ENCODE measurements at regions not wholly inside any gene's neighbourhood (a gene's known extent, or its start where the extent isn't known, plus 50 kb on each side); places are given as distances from the start of the nearest gene placed in this dataset.
"Not testable (repeated sequence)": the region's sequence is repeated elsewhere in the genome, so short reads cannot be mapped to it uniquely, and the experiment has no call there.

DNA sequence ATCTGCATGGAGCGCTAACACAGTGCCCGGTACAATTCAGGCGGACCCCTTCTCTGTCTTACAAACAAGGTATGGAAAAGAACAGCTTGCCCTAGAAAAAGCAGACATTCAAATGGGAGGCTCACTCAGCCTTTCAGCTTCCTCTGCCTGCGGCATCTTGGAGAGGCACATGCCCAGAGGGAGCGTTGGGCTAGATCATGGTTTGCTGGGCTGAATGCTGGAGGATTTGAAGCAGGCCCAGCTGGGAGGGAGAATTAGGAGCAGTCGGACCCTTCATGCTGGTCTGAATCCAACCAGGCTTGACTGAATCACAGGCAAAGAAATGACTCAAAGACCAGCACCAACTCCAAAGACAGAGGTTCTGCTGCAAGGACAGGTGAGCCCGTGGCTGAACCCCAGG, 286.7 kb upstream of the FRG1 start:
- not testable (repeated sequence) for H3K9me3 ChIP-seq (ENCODE audit: control insufficient read depth in 5 of 5, low read length in 5 of 5); H3K27me3 ChIP-seq (ENCODE audit: control insufficient read depth in 5 of 5, insufficient read depth in 4 of 5, low read length in 5 of 5); H3K36me3 ChIP-seq (ENCODE audit: control insufficient read depth in 5 of 5, insufficient read depth in 5 of 5, low read length in 5 of 5); H3K27ac ChIP-seq (ENCODE audit: low read depth, low read length); H3K9ac ChIP-seq (ENCODE audit: low read length in 5 of 5); H3K4me3 ChIP-seq (ENCODE audit: low read depth in 1 of 5, low read length in 5 of 5)
- H3K4me1 ChIP-seq (ENCODE audit: control insufficient read depth in 5 of 5, insufficient read depth in 5 of 5, low read length in 5 of 5) = peaks cover 0 to 13% (median 7%) of the 10 kb centered on the region in 5 donors

- not testable (repeated sequence) for H3K4me3 ChIP-seq (ENCODE audit: low read depth in 1 of 5, low read length in 5 of 5); H3K9ac ChIP-seq (ENCODE audit: low read length in 5 of 5); H3K9me3 ChIP-seq (ENCODE audit: control insufficient read depth in 5 of 5, low read length in 5 of 5); H3K27ac ChIP-seq (ENCODE audit: low read depth, low read length); H3K36me3 ChIP-seq (ENCODE audit: control insufficient read depth in 5 of 5, insufficient read depth in 5 of 5, low read length in 5 of 5); H3K27me3 ChIP-seq (ENCODE audit: control insufficient read depth in 5 of 5, insufficient read depth in 4 of 5, low read length in 5 of 5)
- H3K4me1 ChIP-seq (ENCODE audit: control insufficient read depth in 5 of 5, insufficient read depth in 5 of 5, low read length in 5 of 5) = peaks cover 0 to 15% (median 7%) of the 10 kb centered on the region in 5 donors
These were observed 286.3 kb upstream of the FRG1 start for GRCh38 chr4:189654396-189654795.

DNA sequence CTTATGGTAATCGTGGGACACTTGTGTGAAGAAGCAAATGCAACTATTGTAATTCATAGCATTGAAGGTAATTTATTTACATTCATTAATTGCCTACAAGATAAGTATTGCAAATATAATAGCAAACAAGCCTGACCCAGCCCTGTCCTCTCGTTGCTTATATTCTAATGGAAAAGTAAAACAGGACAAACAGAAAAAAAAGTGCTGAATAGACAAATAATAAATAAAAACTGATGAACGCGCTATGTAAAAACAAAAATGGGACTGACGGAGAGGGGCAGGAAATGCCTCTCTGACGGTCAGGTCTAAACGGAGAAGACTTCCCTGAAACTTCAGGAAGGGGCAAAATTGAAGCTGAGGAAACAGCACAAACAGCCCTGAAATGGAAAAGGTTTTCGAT, 284.9 kb upstream of the FRG1 start:
- H3K9ac ChIP-seq (ENCODE audit: low read length in 5 of 5); H3K9me3 ChIP-seq (ENCODE audit: control insufficient read depth in 5 of 5, low read length in 5 of 5); H3K27ac ChIP-seq (ENCODE audit: low read depth, low read length); H3K36me3 ChIP-seq (ENCODE audit: control insufficient read depth in 5 of 5, insufficient read depth in 5 of 5, low read length in 5 of 5); H3K4me3 ChIP-seq (ENCODE audit: low read depth in 1 of 5, low read length in 5 of 5); H3K27me3 ChIP-seq (ENCODE audit: control insufficient read depth in 5 of 5, insufficient read depth in 4 of 5, low read length in 5 of 5): not testable (repeated sequence)
- H3K4me1 ChIP-seq (ENCODE audit: control insufficient read depth in 5 of 5, insufficient read depth in 5 of 5, low read length in 5 of 5) = peaks cover 0 to 15% (median 7%) of the 10 kb centered on the region in 5 donors

DNA sequence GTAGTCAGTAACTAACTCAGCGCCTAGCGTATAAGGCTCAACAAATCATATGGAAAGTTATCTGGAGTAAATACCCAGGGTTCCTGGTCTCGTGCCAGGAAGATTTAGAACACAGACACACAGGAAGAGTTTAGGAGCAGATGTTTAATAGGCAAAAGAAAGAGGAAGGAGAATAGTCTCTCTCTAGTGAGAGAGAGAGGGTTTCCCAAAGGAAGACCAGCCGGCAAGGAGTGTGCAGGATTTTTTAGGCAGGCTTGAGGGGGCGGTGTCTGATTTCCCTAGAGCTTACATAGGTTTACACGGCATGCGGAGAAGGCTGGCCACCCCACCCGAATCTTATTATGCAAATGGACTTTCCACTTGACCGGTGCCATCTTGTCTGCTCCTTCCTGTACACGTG, 284.0 kb upstream of the FRG1 start:
- Histone ChIP-seq H3K4me3 (ENCODE audit: low read depth in 1 of 5, low read length in 5 of 5) (no peak overlapping the region), H3K9ac (ENCODE audit: low read length in 5 of 5) (no peak overlapping the region), H3K27ac (ENCODE audit: low read depth, low read length) (no peak overlapping the region), H3K27me3 (ENCODE audit: control insufficient read depth in 5 of 5, insufficient read depth in 4 of 5, low read length in 5 of 5) (no peaks in the 10 kb centered on the region), H3K9me3 (ENCODE audit: control insufficient read depth in 5 of 5, low read length in 5 of 5) (no peaks in the 10 kb centered on the region), H3K4me1 (ENCODE audit: control insufficient read depth in 5 of 5, insufficient read depth in 5 of 5, low read length in 5 of 5) (peaks cover 0 to 15% (median 7%) of the 10 kb centered on the region in 5 donors), H3K36me3 (ENCODE audit: control insufficient read depth in 5 of 5, insufficient read depth in 5 of 5, low read length in 5 of 5) (no peaks in the 10 kb centered on the region)

DNA sequence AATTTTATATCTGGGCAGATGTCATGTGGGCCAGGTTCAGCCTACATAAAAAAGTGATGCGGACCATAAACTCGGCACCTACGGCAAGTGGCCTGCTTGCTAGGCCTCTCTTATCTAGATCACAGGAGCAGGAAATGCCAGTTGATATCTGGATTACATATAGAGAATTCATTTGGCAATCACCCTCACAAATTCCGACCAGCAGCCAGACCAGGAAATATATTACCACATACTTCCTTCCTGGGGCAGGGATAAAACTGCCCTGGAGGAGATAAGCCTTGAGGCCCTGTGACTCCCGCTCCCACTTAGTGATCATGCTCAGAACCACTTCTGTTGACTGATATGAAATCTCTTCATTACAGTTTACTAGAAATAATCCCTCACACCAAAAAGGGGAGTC, 282.4 kb upstream of the FRG1 start:
- peaks cover 0 to 13% (median 7%) of the 10 kb centered on the region in 5 donors for H3K4me1 ChIP-seq (ENCODE audit: control insufficient read depth in 5 of 5, insufficient read depth in 5 of 5, low read length in 5 of 5)
- H3K27ac ChIP-seq (ENCODE audit: low read depth, low read length); H3K9ac ChIP-seq (ENCODE audit: low read length in 5 of 5); H3K27me3 ChIP-seq (ENCODE audit: control insufficient read depth in 5 of 5, insufficient read depth in 4 of 5, low read length in 5 of 5); H3K4me3 ChIP-seq (ENCODE audit: low read depth in 1 of 5, low read length in 5 of 5); H3K36me3 ChIP-seq (ENCODE audit: control insufficient read depth in 5 of 5, insufficient read depth in 5 of 5, low read length in 5 of 5); H3K9me3 ChIP-seq (ENCODE audit: control insufficient read depth in 5 of 5, low read length in 5 of 5): not testable (repeated sequence)

DNA sequence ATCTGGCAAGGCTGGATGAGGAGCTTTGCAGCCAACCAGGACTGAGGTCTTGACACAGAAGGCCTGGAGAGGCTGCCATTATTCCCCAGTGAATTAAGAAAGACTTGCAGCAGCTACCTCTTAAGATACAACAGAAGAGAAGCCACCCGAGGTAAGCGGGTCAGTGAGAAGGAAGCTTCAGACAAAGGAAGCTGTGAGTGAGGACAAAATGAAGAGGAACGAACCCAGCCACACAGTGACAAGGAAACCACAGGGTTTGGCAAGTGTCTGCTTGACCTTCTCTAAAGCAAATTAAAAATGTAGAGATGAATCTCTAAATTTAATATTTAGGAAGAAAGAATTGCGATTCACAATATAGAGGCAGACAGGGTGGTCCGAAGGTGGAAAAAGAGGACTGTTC, 281.8 kb upstream of the FRG1 start:
- H3K4me1 ChIP-seq (ENCODE audit: control insufficient read depth in 5 of 5, insufficient read depth in 5 of 5, low read length in 5 of 5) = peaks cover 0 to 13% (median 7%) of the 10 kb centered on the region in 5 donors
- H3K27ac ChIP-seq (ENCODE audit: low read depth, low read length); H3K36me3 ChIP-seq (ENCODE audit: control insufficient read depth in 5 of 5, insufficient read depth in 5 of 5, low read length in 5 of 5); H3K9me3 ChIP-seq (ENCODE audit: control insufficient read depth in 5 of 5, low read length in 5 of 5); H3K9ac ChIP-seq (ENCODE audit: low read length in 5 of 5); H3K4me3 ChIP-seq (ENCODE audit: low read depth in 1 of 5, low read length in 5 of 5); H3K27me3 ChIP-seq (ENCODE audit: control insufficient read depth in 5 of 5, insufficient read depth in 4 of 5, low read length in 5 of 5): not testable (repeated sequence)

DNA sequence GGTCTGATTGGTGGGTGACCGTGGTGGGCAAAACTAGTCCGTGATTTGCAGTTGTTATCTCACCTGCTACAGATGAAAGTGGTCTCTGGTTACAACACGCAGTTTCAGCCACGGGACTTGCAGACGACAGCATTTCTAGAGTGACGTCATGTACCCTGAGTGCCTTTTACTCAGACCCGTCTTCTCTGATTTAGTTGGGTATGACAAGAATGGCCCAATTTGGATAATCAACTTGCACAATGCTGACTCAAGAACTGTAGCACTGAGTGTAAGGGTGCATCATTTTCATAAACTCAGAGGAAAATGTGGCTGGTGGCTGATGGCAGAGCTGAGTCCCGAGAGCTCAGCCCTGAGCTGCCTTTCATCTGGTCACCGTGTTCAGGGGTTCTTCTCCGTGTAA, 281.4 kb upstream of the FRG1 start:
- Histone ChIP-seq H3K4me3 (ENCODE audit: low read depth in 1 of 5, low read length in 5 of 5) (no peak overlapping the region), H3K36me3 (ENCODE audit: control insufficient read depth in 5 of 5, insufficient read depth in 5 of 5, low read length in 5 of 5) (no peaks in the 10 kb centered on the region), H3K9me3 (ENCODE audit: control insufficient read depth in 5 of 5, low read length in 5 of 5) (peaks cover 0 to 3% (median 0%) of the 10 kb centered on the region in 5 donors), H3K27me3 (ENCODE audit: control insufficient read depth in 5 of 5, insufficient read depth in 4 of 5, low read length in 5 of 5) (no peaks in the 10 kb centered on the region), H3K4me1 (ENCODE audit: control insufficient read depth in 5 of 5, insufficient read depth in 5 of 5, low read length in 5 of 5) (peaks cover 0 to 13% (median 7%) of the 10 kb centered on the region in 5 donors), H3K27ac (ENCODE audit: low read depth, low read length) (no peak overlapping the region), H3K9ac (ENCODE audit: low read length in 5 of 5) (no peak overlapping the region)

- Histone ChIP-seq H3K4me1 (ENCODE audit: control insufficient read depth in 5 of 5, insufficient read depth in 5 of 5, low read length in 5 of 5) (peaks cover 0 to 13% (median 7%) of the 10 kb centered on the region in 5 donors), H3K4me3 (ENCODE audit: low read depth in 1 of 5, low read length in 5 of 5) (no peak overlapping the region), H3K9ac (ENCODE audit: low read length in 5 of 5) (no peak overlapping the region), H3K27ac (ENCODE audit: low read depth, low read length) (no peak overlapping the region), H3K9me3 (ENCODE audit: control insufficient read depth in 5 of 5, low read length in 5 of 5) (peaks cover 0 to 3% (median 0%) of the 10 kb centered on the region in 5 donors), H3K27me3 (ENCODE audit: control insufficient read depth in 5 of 5, insufficient read depth in 4 of 5, low read length in 5 of 5) (no peaks in the 10 kb centered on the region), H3K36me3 (ENCODE audit: control insufficient read depth in 5 of 5, insufficient read depth in 5 of 5, low read length in 5 of 5) (no peaks in the 10 kb centered on the region)
These were observed 279.8 kb upstream of the FRG1 start for GRCh38 chr4:189660722-189661360.

DNA sequence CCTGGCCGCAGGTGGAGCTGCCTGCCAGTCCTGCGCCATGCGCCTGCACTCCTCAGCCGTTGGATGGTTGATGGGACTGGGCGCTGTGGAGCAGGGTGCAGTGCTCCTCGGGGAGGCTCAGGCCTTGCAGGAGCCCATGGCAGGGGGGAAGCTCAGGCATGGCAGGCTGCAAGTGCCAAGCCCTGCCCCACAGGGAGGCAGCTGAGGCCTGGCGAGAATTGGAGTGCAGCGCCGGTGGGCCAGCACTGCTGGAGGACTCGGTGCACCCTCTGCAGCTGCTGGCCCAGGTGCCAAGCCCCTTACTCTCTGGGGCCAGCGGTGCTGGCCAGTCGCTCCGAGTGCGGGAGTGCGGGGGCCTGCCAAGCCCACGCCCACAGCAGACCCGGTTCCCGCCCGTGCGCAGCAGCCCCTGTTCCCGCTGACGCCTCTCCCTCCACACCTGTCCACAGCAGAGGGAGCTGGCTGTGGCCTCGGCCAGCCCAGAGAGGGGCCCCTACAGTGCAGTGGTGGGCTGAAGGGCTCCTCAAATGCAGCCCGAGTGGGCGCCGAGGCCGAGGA, 275.9 kb upstream of the FRG1 start:
- no peaks in the 10 kb centered on the region for H3K27me3 ChIP-seq (ENCODE audit: control insufficient read depth in 5 of 5, insufficient read depth in 4 of 5, low read length in 5 of 5)
- peaks cover 0 to 2% (median 0%) of the 10 kb centered on the region in 5 donors for H3K4me1 ChIP-seq (ENCODE audit: control insufficient read depth in 5 of 5, insufficient read depth in 5 of 5, low read length in 5 of 5)
- peaks cover 0 to 3% (median 0%) of the 10 kb centered on the region in 5 donors for H3K9me3 ChIP-seq (ENCODE audit: control insufficient read depth in 5 of 5, low read length in 5 of 5)
- H3K36me3 ChIP-seq (ENCODE audit: control insufficient read depth in 5 of 5, insufficient read depth in 5 of 5, low read length in 5 of 5) = no peaks in the 10 kb centered on the region
- H3K9ac ChIP-seq (ENCODE audit: low read length in 5 of 5) = no peak overlapping the region
- no peak overlapping the region for H3K27ac ChIP-seq (ENCODE audit: low read depth, low read length)
- no peak overlapping the region for H3K4me3 ChIP-seq (ENCODE audit: low read depth in 1 of 5, low read length in 5 of 5)

DNA sequence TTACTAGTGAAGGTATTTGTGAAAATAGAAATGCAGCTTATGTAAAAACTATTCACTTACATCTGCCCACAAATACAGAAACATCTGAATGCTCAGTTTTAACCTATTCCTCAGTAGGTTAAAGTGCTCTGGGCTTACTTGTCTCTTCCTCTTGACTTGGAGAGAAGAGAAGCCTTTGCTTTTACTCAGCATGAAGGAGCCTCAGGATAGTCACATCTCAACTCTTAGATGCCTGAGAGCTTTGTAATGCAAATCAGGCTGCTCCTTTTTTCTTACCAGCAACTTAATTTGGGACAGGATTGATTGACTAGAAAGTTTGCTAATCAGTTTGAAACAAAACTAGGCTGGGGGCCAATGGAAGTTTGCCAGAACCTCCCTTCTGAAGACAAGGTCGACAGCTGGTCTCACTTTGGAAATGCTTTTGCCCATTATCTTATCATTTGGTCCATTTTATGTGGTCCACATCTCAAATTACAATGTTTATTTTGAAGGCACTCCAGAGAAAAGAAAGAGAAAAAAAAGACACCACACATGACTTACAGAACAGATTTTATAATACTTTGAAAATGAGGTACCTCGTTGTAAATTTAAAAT, 274.9 kb upstream of the FRG1 start:
- H3K9me3 ChIP-seq (ENCODE audit: control insufficient read depth in 5 of 5, low read length in 5 of 5); H3K4me3 ChIP-seq (ENCODE audit: low read depth in 1 of 5, low read length in 5 of 5); H3K36me3 ChIP-seq (ENCODE audit: control insufficient read depth in 5 of 5, insufficient read depth in 5 of 5, low read length in 5 of 5); H3K27ac ChIP-seq (ENCODE audit: low read depth, low read length); H3K9ac ChIP-seq (ENCODE audit: low read length in 5 of 5); H3K27me3 ChIP-seq (ENCODE audit: control insufficient read depth in 5 of 5, insufficient read depth in 4 of 5, low read length in 5 of 5); H3K4me1 ChIP-seq (ENCODE audit: control insufficient read depth in 5 of 5, insufficient read depth in 5 of 5, low read length in 5 of 5): not testable (repeated sequence)

All from subcutaneous abdominal adipose tissue (tissue), 5 donors.